OCI-LY1 (cell line): ENCODE measurements at regions not wholly inside any gene's neighbourhood (a gene's known extent, or its start where the extent isn't known, plus 50 kb on each side); places are given as distances from the start of the nearest gene placed in this dataset.

Source experiments
- CTCF ChIP-seq: fragments of 200-600 bp; sonication (generic), shearing (Covaris generic); IDR thresholded peaks from 2 replicates; pipeline ENCODE4 v1.5.1; 2017; ENCODE audit warnings: mild to moderate bottlenecking, antibody characterized with exemption, low read length, moderate library complexity, mixed read lengths
- EZH2 ChIP-seq: fragments of 200-600 bp; sonication (generic), shearing (Covaris generic); IDR thresholded peaks from 2 replicates; pipeline ENCODE4 v1.8.0; 2017; ENCODE audit warnings: borderline replicate concordance, mixed run types, mild to moderate bottlenecking, antibody characterized with exemption, low read length, moderate library complexity, mixed read lengths

GRCh38 chr2:209358992-209359391 is 64.9 kb upstream of the MAP2 start:
- TF ChIP-seq CTCF = no peak
- TF ChIP-seq EZH2 = no peak
